CD14-positive monocyte (primary cell): ENCODE measurements at regions not wholly inside any gene's neighbourhood (a gene's known extent, or its start where the extent isn't known, plus 50 kb on each side); places are given as distances from the start of the nearest gene placed in this dataset. TPM values are rescaled to one million over a fixed set of nuclear protein-coding genes. Genes with fewer than 3 reads are reported as not detected.

Experiments
- DNase-seq, 3 donors: peaks; one replicate each; pipeline ENCODE4 v3.0.0-alpha.2; 2011 to 2022
- H2AFZ ChIP-seq: 2 replicates; pipeline ENCODE4 v1.6.0; 2012; ENCODE audit warnings: mild to moderate bottlenecking, low read depth, low read length, inconsistent platforms; ENCODE audit not compliant: insufficient read depth, poor library complexity, severe bottlenecking
- H3K27ac ChIP-seq, 2 donors: 1 replicate in 1 of 2; 2 replicates in 1 of 2; pipeline ENCODE4 v1.5.1; 2012 to 2013; ENCODE audit warnings: low read length in 2 of 2, control low read depth in 1 of 2, inconsistent platforms in 1 of 2, low read depth in 1 of 2, mild to moderate bottlenecking in 1 of 2
- H3K27me3 ChIP-seq, 2 donors: one replicate each; pipeline versions ENCODE4 v1.6.0 to v1.6.1; 2011 to 2013; ENCODE audit warnings: low read length in 2 of 2; ENCODE audit not compliant: control insufficient read depth in 2 of 2, insufficient read depth in 2 of 2
- H3K36me3 ChIP-seq, 2 donors: replicated peaks in 1 of 2; 1 replicate in 1 of 2; 2 replicates in 1 of 2; pipeline versions ENCODE4 v1.5.1 to v1.6.1; 2012 to 2013; ENCODE audit warnings: low read length in 2 of 2, control low read depth in 1 of 2, inconsistent platforms in 1 of 2, mild to moderate bottlenecking in 1 of 2; ENCODE audit not compliant: insufficient read depth in 2 of 2, control insufficient read depth in 1 of 2
- H3K4me1 ChIP-seq, 2 donors: 1 replicate in 1 of 2; 2 replicates in 1 of 2; pipeline versions ENCODE4 v1.5.1 to v1.6.1; 2012 to 2013; ENCODE audit warnings: low read length in 2 of 2, control low read depth in 1 of 2, inconsistent platforms in 1 of 2, mild to moderate bottlenecking in 1 of 2, moderate library complexity in 1 of 2; ENCODE audit not compliant: insufficient read depth in 2 of 2, control insufficient read depth in 1 of 2
- H3K4me2 ChIP-seq: replicated peaks from 2 replicates; pipeline ENCODE3; 2012; ENCODE audit warnings: low read length, moderate library complexity, mild to moderate bottlenecking; ENCODE audit not compliant: poor library complexity, severe bottlenecking; ENCODE audit errors: extremely low read depth
- H3K4me3 ChIP-seq, 3 experiments: fragments of 200-600 bp in 1 of 3; sonication (generic) in 1 of 3; replicated peaks in 1 of 3; 1 replicate in 2 of 3; 2 replicates in 1 of 3; pipeline ENCODE4 v1.5.1; 2011 to 2013; ENCODE audit warnings: low read length in 3 of 3, mild to moderate bottlenecking in 3 of 3, control low read depth in 2 of 3, low read depth in 2 of 3, inconsistent platforms in 1 of 3, moderate library complexity in 1 of 3
- H3K79me2 ChIP-seq: 2 replicates; pipeline ENCODE4 v1.6.0; 2012; ENCODE audit warnings: mild to moderate bottlenecking, control low read depth, inconsistent platforms, low read length, moderate library complexity; ENCODE audit not compliant: insufficient read depth
- H3K9ac ChIP-seq: 2 replicates; pipeline ENCODE4 v1.6.0; 2017; ENCODE audit warnings: low read length, mild to moderate bottlenecking; ENCODE audit not compliant: insufficient read depth, poor library complexity, severe bottlenecking
- H3K9me3 ChIP-seq, 2 donors: replicated peaks in 1 of 2; 1 replicate in 1 of 2; 2 replicates in 1 of 2; pipeline versions ENCODE4 v1.5.1 to v1.6.1; 2012 to 2013; ENCODE audit warnings: low read length in 2 of 2, control low read depth in 1 of 2; ENCODE audit not compliant: control insufficient read depth in 1 of 2, insufficient read depth in 1 of 2
- H4K20me1 ChIP-seq: 2 replicates; pipeline ENCODE4 v1.6.0; 2012; ENCODE audit warnings: mild to moderate bottlenecking, low read length, control low read depth, moderate library complexity; ENCODE audit not compliant: insufficient read depth
- H3K27ac Mint-ChIP-seq, 7 donors: one replicate each; pipeline ENCODE4 v1.8.0; 2020; ENCODE audit warnings: mild to moderate bottlenecking in 7 of 7, mixed read lengths in 7 of 7, moderate library complexity in 6 of 7, inconsistent platforms in 2 of 7
- H3K27me3 Mint-ChIP-seq, 3 donors: one replicate each; pipeline ENCODE4 v1.8.0; 2021 to 2022; ENCODE audit warnings: low read depth in 3 of 3, mild to moderate bottlenecking in 3 of 3, mixed read lengths in 3 of 3, moderate library complexity in 3 of 3, inconsistent platforms in 1 of 3
- H3K36me3 Mint-ChIP-seq, 2 donors: one replicate each; pipeline ENCODE4 v1.8.0; 2020; ENCODE audit warnings: mixed read lengths in 2 of 2, inconsistent platforms in 1 of 2, mild to moderate bottlenecking in 1 of 2
- H3K4me1 Mint-ChIP-seq: one replicate; pipeline ENCODE4 v1.8.0; 2020; ENCODE audit warnings: mild to moderate bottlenecking, mixed read lengths
- H3K4me3 Mint-ChIP-seq, 2 donors: one replicate each; pipeline ENCODE4 v1.8.0; 2020; ENCODE audit warnings: mild to moderate bottlenecking in 2 of 2, mixed read lengths in 2 of 2, moderate library complexity in 1 of 2
- H3K9me3 Mint-ChIP-seq, 7 donors: one replicate each; pipeline ENCODE4 v1.8.0; 2020 to 2022; ENCODE audit warnings: mixed read lengths in 7 of 7, mild to moderate bottlenecking in 6 of 7, moderate library complexity in 6 of 7, inconsistent platforms in 2 of 7
- CTCF ChIP-seq: fragments of 200-600 bp; IDR thresholded peaks from one replicate; pipeline ENCODE4 v1.8.0; 2022; ENCODE audit warnings: antibody characterized with exemption, mild to moderate bottlenecking
- WGBS: methylation state at CpG from one replicate; pipeline ENCODE4 v1.1.5; 2013; ENCODE audit warnings: missing lambda C conversion rate; ENCODE audit not compliant: insufficient coverage; 5-methylcytosine and 5-hydroxymethylcytosine counted together
- intact Hi-C, 2 donors: fragments of 100-400 bp; cut with micrococcal nuclease; formaldehyde crosslinking; loops; one replicate each; pipeline versions ENCODE4 v1.15.0 to v1.15.1; 2023
- small RNA-seq: library from RNA; depleted of rRNA; stranded (forward); fragments of <200 nt; gene quantifications from one replicate; pipeline ENCODE3, GENCODE V24; 2012; ENCODE audit warnings: low read depth; ENCODE audit not compliant: insufficient read length

GRCh38 chr6:54060286-54060685 is 51.0 kb upstream of the MLIP start:
- Histone ChIP-seq H3K36me3 (no peaks in the 10 kb centered on the region), H3K9me3 (no peaks in the 10 kb centered on the region), H3K4me3 (no peak overlapping the region), H3K9ac (no peak overlapping the region), H2AFZ (no peak overlapping the region), H4K20me1 (no peaks in the 10 kb centered on the region), H3K27ac (no peak overlapping the region), H3K79me2 (no peaks in the 10 kb centered on the region), H3K4me1 (no peaks in the 10 kb centered on the region), H3K4me2 (no peak overlapping the region), H3K27me3 (no peaks in the 10 kb centered on the region)
- no peak overlapping the region for H3K4me3 Mint-ChIP-seq
- H3K4me1 Mint-ChIP-seq, result no peaks in the 10 kb centered on the region
- TF ChIP-seq CTCF, result no peak
- no peak overlapping the region for H3K27ac Mint-ChIP-seq
- WGBS, result no CpG with 5 or more reads among the region's 2 CpGs
- no peaks in the 10 kb centered on the region for H3K27me3 Mint-ChIP-seq
- intact Hi-C loops, result no loop called here
- H3K36me3 Mint-ChIP-seq, result no peaks in the 10 kb centered on the region
- no peak for DNase-seq
- peaks cover 0 to 2% (median 0%) of the 10 kb centered on the region in 7 donors for H3K9me3 Mint-ChIP-seq

Small RNAs in the stretch of these regions (small RNA-seq; reads per million reads assigned to genes)
- gene ERHP2, result not detected
